ENCODE measurements at regions not wholly inside any gene's neighbourhood (a gene's known extent, or its start where the extent isn't known, plus 50 kb on each side); places are given as distances from the start of the nearest gene placed in this dataset.

GRCh38 chr13:87384099-87384498 is 287.1 kb upstream of the SLITRK5 start:
- no peak overlapping the region for H3K4me3 ChIP-seq (ENCODE audit: low read depth, low read length)
- TF ChIP-seq CTCF (IDR thresholded peaks at IDR 0.05; ENCODE audit: insufficient read depth, low read depth, low read length): no peak
- DNase-seq (ENCODE audit: low read depth): no peak

DNA sequence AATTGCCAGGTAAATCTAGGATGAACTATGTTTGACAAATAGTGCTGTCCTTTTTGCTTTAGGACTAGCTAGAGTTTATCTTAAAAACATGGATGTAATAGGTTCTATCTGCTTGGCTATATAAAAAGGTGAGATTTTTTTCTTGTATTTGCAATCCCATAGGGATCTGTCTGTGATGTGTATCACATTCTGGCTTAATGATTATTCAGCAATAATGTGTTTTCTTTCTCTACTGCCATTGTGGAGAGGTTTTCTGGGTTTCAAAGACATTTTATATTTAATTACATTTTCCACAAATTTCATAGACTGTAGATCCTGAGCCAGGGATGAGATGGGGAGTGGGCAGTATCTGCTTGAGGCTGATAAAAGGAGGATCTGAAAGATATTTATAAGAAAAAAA is 277.8 kb upstream of the SLITRK5 start:
- TF ChIP-seq CTCF (IDR thresholded peaks at IDR 0.05; ENCODE audit: insufficient read depth, low read depth, low read length): no peak

DNA sequence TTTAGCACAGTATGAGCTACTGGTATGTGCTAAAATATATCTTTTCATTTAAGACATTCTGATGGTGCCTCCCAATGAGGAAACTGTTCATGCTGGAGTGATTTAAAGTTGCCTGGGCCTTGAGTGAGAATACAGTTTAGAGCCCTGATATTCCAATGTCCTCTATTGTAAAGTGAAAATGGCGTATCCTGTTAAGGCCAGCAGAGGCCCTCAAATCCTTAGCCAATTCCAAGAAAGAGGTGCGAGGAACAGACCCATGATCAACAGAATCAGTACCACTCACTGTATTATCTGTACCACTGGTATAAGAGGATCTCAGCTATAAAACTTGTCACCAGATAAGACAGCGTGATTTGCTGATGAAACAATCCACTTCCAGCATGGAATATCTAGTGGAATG is 273.1 kb upstream of the SLITRK5 start:
- no peak overlapping the region for H3K4me3 ChIP-seq (ENCODE audit: low read depth, low read length)
- no peak for TF ChIP-seq CTCF (IDR thresholded peaks at IDR 0.05; ENCODE audit: insufficient read depth, low read depth, low read length)
- no peak for DNase-seq (ENCODE audit: low read depth)

More for the DNA sequence above, 277.8 kb upstream of the SLITRK5 start:
- H3K4me3 ChIP-seq (ENCODE audit: low read depth, low read length): no peak overlapping the region
- DNase-seq (ENCODE audit: low read depth): no peak

DNA sequence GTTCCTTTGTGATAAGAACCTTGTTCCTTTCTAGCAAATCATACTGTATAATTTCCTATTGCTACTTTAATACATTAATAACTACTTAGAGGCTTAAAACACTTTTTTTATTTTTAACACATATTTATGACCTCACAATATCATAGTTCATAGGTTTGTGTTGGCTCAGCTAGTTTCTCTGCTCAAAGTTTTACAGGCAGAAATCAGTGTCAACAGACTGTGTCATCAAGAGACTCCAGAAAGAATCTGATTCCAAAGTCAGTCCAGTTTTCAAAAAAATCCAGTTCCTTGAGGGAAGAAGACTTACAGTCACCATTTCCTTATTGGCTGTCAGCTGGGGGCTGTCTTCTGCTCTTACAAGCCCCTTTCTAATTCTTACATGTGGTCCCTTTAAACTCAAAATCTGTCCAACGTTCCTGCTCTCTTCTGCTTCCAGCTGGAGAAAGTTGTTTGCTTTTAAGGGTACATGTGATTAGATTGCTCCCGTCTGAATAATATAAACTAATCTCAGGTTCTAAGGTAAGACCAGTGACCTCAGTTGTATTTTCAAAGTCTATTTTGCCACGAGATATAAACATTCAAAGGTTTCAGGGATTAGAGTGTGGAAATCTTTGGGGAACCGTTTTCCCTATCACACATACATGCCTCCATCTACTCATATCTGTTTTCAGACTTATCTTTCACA is 267.3 kb upstream of the SLITRK5 start:
- H3K4me3 ChIP-seq (ENCODE audit: low read depth, low read length): no peak overlapping the region
- DNase-seq (ENCODE audit: low read depth): no peak
- TF ChIP-seq CTCF (IDR thresholded peaks at IDR 0.05; ENCODE audit: insufficient read depth, low read depth, low read length): no peak

DNA sequence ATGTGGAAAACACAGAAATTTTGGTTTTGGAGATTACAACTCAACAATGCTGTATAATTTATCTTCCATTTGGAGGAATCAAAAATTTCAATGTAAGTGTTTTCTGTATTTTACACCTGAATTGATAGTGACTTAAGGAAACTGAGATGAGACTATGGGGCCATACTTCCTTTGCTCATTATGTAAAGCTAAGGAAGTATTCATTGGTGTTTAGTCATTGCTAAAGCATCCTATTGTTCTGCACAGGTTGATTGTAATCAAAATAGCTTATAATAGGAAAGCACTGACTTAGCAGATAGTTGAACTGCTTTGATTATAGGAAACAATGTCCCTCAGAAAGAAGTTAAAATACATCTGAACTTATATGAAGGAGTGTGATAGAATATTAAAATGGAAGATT is 244.4 kb upstream of the SLITRK5 start:
- no peak for DNase-seq (ENCODE audit: low read depth)
- no peak for TF ChIP-seq CTCF (IDR thresholded peaks at IDR 0.05; ENCODE audit: insufficient read depth, low read depth, low read length)
- H3K4me3 ChIP-seq (ENCODE audit: low read depth, low read length): no peak overlapping the region

DNA sequence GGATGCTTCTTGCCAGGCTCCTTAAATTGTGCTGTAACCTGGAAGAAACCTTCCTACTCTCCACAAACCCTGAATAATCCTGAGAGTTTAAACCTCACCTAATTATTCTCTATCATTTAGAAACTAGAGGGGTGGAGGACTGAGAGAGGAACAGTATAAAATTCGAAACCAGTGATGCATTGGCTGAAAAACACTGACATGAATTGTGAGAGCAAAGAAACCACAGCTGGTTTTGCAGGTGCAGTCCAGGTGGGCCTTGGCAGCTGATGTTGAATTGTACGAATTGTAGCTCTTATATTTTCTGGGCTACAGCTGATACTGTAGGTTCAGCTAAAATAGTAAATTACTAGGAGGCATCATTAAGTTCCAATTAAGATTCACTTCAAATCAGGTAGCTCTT is 227.0 kb upstream of the SLITRK5 start:
- no peak for DNase-seq (ENCODE audit: low read depth)
- no peak overlapping the region for H3K4me3 ChIP-seq (ENCODE audit: low read depth, low read length)
- no peak for TF ChIP-seq CTCF (IDR thresholded peaks at IDR 0.05; ENCODE audit: insufficient read depth, low read depth, low read length)

DNA sequence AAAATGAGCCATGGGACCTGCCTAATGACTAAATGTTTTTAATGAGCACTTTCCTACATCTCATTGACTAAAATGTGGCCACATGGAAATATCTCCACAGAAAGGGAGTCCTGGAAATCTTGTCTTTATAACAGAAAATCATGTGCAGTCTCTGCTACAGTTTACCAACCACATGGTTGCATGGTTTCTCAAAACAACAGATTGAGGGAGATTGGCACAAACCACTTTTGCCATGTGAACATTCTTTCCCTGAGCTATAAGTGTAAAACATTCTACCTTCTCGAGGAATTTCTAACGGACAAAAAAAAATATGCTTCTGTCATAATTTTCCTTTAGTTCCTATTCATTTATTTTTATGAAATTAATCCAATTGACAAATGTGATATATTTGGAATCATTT is 218.9 kb upstream of the SLITRK5 start:
- TF ChIP-seq CTCF (IDR thresholded peaks at IDR 0.05; ENCODE audit: insufficient read depth, low read depth, low read length): no peak
- no peak overlapping the region for H3K4me3 ChIP-seq (ENCODE audit: low read depth, low read length)
- DNase-seq (ENCODE audit: low read depth): no peak
